Germinal center (tissue), 1 donor: ENCODE measurements at regions not wholly inside any gene's neighbourhood (a gene's known extent, or its start where the extent isn't known, plus 50 kb on each side); places are given as distances from the start of the nearest gene placed in this dataset.

Experiments
- DNase-seq: peaks from one replicate; pipeline ENCODE4 v3.0.0; 2012; ENCODE audit warnings: mixed read lengths, low spot score

- no peak for DNase-seq
Observed at GRCh38 chr13:22128441-22129408, 457.9 kb downstream of the FGF9 start.

- no peak for DNase-seq
Observed at GRCh38 chr13:22130254-22130653, 459.4 kb downstream of the FGF9 start.

GRCh38 chr13:22134261-22134660 lies 463.4 kb downstream of the FGF9 start:
- DNase-seq, result no peak

GRCh38 chr13:22135446-22135845 lies 464.6 kb downstream of the FGF9 start:
- DNase-seq, result no peak

GRCh38 chr13:22137361-22138050 lies 466.6 kb downstream of the FGF9 start:
- no peak for DNase-seq

- DNase-seq, result no peak
Observed at GRCh38 chr13:22138947-22139346, 468.1 kb downstream of the FGF9 start.

- DNase-seq, result no peak
Observed at GRCh38 chr13:22141716-22142115, 470.8 kb downstream of the FGF9 start.

- DNase-seq, result no peak
Observed at GRCh38 chr13:22143671-22144070, 472.8 kb downstream of the FGF9 start.

GRCh38 chr13:22144806-22145205 lies 473.9 kb downstream of the FGF9 start:
- DNase-seq, result no peak

GRCh38 chr13:22148187-22148586 lies 477.3 kb downstream of the FGF9 start:
- no peak for DNase-seq

- no peak for DNase-seq
Observed at GRCh38 chr13:22152751-22153150, 481.9 kb downstream of the FGF9 start.

- DNase-seq, result no peak
Observed at GRCh38 chr13:22154041-22154440, 483.2 kb downstream of the FGF9 start.

GRCh38 chr13:22161871-22162270 lies 491.0 kb downstream of the FGF9 start:
- DNase-seq, result no peak

- no peak for DNase-seq
Observed at GRCh38 chr13:22162889-22163288, 492.0 kb downstream of the FGF9 start.

GRCh38 chr13:22168437-22169190 lies 497.7 kb downstream of the FGF9 start:
- DNase-seq, result no peak

- DNase-seq, result no peak
Observed at GRCh38 chr13:22169473-22169872, 498.6 kb downstream of the FGF9 start.

GRCh38 chr13:22173610-22174009 lies 502.7 kb downstream of the FGF9 start:
- DNase-seq, result no peak

- no peak for DNase-seq
Observed at GRCh38 chr13:22175241-22175640, 504.4 kb downstream of the FGF9 start.

- DNase-seq, result no peak
Observed at GRCh38 chr13:22175815-22176214, 504.9 kb downstream of the FGF9 start.

- no peak for DNase-seq
Observed at GRCh38 chr13:22176968-22177520, 506.2 kb downstream of the FGF9 start.

GRCh38 chr13:22178878-22179277 lies 508.0 kb downstream of the FGF9 start:
- DNase-seq, result no peak

GRCh38 chr13:22187329-22187728 lies 516.5 kb downstream of the FGF9 start:
- DNase-seq, result no peak
